Esophagus muscularis mucosa (tissue), 3 donors: ENCODE measurements at regions not wholly inside any gene's neighbourhood (a gene's known extent, or its start where the extent isn't known, plus 50 kb on each side); places are given as distances from the start of the nearest gene placed in this dataset.

ENCODE experiments used
- CTCF ChIP-seq, 3 experiments: fragments of 200-600 bp in 2 of 3; fragments of 450-650 bp in 1 of 3; sonication (generic) in 2 of 3; IDR thresholded peaks; one replicate each; pipeline ENCODE4 v1.5.1; 2017 to 2019; ENCODE audit warnings: antibody characterized with exemption in 3 of 3, mild to moderate bottlenecking in 2 of 3, moderate library complexity in 1 of 3
- POLR2A ChIP-seq: fragments of 450-650 bp; IDR thresholded peaks from one replicate; pipeline ENCODE4 v1.6.1; 2017; ENCODE audit warnings: antibody characterized with exemption, moderate library complexity, mild to moderate bottlenecking, low read depth

GRCh38 chr20:24895431-24895830, 53.6 kb upstream of the CST7 start:
- no peak for TF ChIP-seq CTCF (IDR thresholded peaks at IDR 0.05)
- TF ChIP-seq POLR2A, result no peak
